ENCODE measurements at regions not wholly inside any gene's neighbourhood (a gene's known extent, or its start where the extent isn't known, plus 50 kb on each side); places are given as distances from the start of the nearest gene placed in this dataset.

- no peaks in the 10 kb centered on the region for H3K4me1 Mint-ChIP-seq (ENCODE audit: low read depth)
- no peak overlapping the region for H3K27ac Mint-ChIP-seq
Measured at GRCh38 chr2:145692971-145693478, 1173.1 kb upstream of the ZEB2 start.

GRCh38 chr2:145691659-145692058 is 1171.7 kb upstream of the ZEB2 start:
- intact Hi-C loops (cut with DNase I, micrococcal nuclease): no loop called here
- H3K9me3 Mint-ChIP-seq: no peaks in the 10 kb centered on the region
- ChIA-PET POLR2A (no interaction called here), CTCF (no interaction called here)
- no peak overlapping the region for H3K4me3 Mint-ChIP-seq
- no peaks in the 10 kb centered on the region for H3K4me1 Mint-ChIP-seq (ENCODE audit: low read depth)
- H3K9me3 ChIP-seq (ENCODE audit: control insufficient read depth in 1 of 2, insufficient read depth in 1 of 2, low read length in 2 of 2): no peaks in the 10 kb centered on the region
- H3K27me3 Mint-ChIP-seq: no peaks in the 10 kb centered on the region
- no peaks in the 10 kb centered on the region for H3K27me3 ChIP-seq (ENCODE audit: control insufficient read depth in 1 of 2, insufficient read depth in 2 of 2, low read length in 2 of 2)
- ATAC-seq (ENCODE audit: poor library complexity): no peak
- no peak overlapping the region for H3K27ac Mint-ChIP-seq
- no peak overlapping the region for H3K27ac ChIP-seq (ENCODE audit: low read depth in 1 of 2, low read length in 2 of 2)
- no peak overlapping the region for H3K4me3 ChIP-seq (ENCODE audit: low read length)
- no peaks in the 10 kb centered on the region for H3K36me3 Mint-ChIP-seq (ENCODE audit: low read depth)
- TF ChIP-seq CTCF (IDR thresholded peaks at IDR 0.05): no peak
- DNase-seq: no peak
- H3K4me1 ChIP-seq (ENCODE audit: insufficient read depth, low read length): no peaks in the 10 kb centered on the region
- no peaks in the 10 kb centered on the region for H3K36me3 ChIP-seq (ENCODE audit: insufficient read depth, low read length)

More at GRCh38 chr2:145692971-145693478, 1173.1 kb upstream of the ZEB2 start:
- no peak for TF ChIP-seq CTCF (IDR thresholded peaks at IDR 0.05)
- H3K4me1 ChIP-seq (ENCODE audit: insufficient read depth, low read length): no peaks in the 10 kb centered on the region
- ChIA-PET POLR2A (no interaction called here), CTCF (no interaction called here)
- H3K4me3 ChIP-seq (ENCODE audit: low read length): no peak overlapping the region
- H3K36me3 Mint-ChIP-seq (ENCODE audit: low read depth): no peaks in the 10 kb centered on the region
- no peaks in the 10 kb centered on the region for H3K27me3 ChIP-seq (ENCODE audit: control insufficient read depth in 1 of 2, insufficient read depth in 2 of 2, low read length in 2 of 2)
- H3K27ac ChIP-seq (ENCODE audit: low read depth in 1 of 2, low read length in 2 of 2): no peak overlapping the region
- no peaks in the 10 kb centered on the region for H3K9me3 ChIP-seq (ENCODE audit: control insufficient read depth in 1 of 2, insufficient read depth in 1 of 2, low read length in 2 of 2)
- intact Hi-C loops (cut with DNase I, micrococcal nuclease): no loop called here
- DNase-seq (peak in 3 of 14 experiments; percentile 30 to 64 (median 49)), ATAC-seq (ENCODE audit: poor library complexity) (no peak)
- H3K4me3 Mint-ChIP-seq: no peak overlapping the region
- H3K27me3 Mint-ChIP-seq: no peaks in the 10 kb centered on the region
- no peaks in the 10 kb centered on the region for H3K9me3 Mint-ChIP-seq
- H3K36me3 ChIP-seq (ENCODE audit: insufficient read depth, low read length): no peaks in the 10 kb centered on the region

GRCh38 chr2:145690183-145690778 is 1170.4 kb upstream of the ZEB2 start:
- no peak for DNase-seq
- CTCF ChIA-PET: no interaction called here
- intact Hi-C loops (cut with DNase I, micrococcal nuclease): no loop called here
- ATAC-seq (ENCODE audit: poor library complexity): no peak
- Mint-ChIP-seq H3K27ac (no peak overlapping the region), H3K4me3 (no peak overlapping the region), H3K9me3 (peaks cover 3% of the 10 kb centered on the region), H3K27me3 (no peaks in the 10 kb centered on the region), H3K36me3 (ENCODE audit: low read depth) (no peaks in the 10 kb centered on the region), H3K4me1 (ENCODE audit: low read depth) (no peaks in the 10 kb centered on the region)
- Histone ChIP-seq H3K9me3 (ENCODE audit: control insufficient read depth in 1 of 2, insufficient read depth in 1 of 2, low read length in 2 of 2) (no peaks in the 10 kb centered on the region), H3K36me3 (ENCODE audit: insufficient read depth, low read length) (no peaks in the 10 kb centered on the region), H3K27ac (ENCODE audit: low read depth in 1 of 2, low read length in 2 of 2) (no peak overlapping the region), H3K4me3 (ENCODE audit: low read length) (no peak overlapping the region), H3K4me1 (ENCODE audit: insufficient read depth, low read length) (no peaks in the 10 kb centered on the region), H3K27me3 (ENCODE audit: control insufficient read depth in 1 of 2, insufficient read depth in 2 of 2, low read length in 2 of 2) (no peaks in the 10 kb centered on the region)
- POLR2A ChIA-PET: no interaction called here
- no peak for TF ChIP-seq CTCF (IDR thresholded peaks at IDR 0.05)
